ENCODE measurements at regions not wholly inside any gene's neighbourhood (a gene's known extent, or its start where the extent isn't known, plus 50 kb on each side); places are given as distances from the start of the nearest gene placed in this dataset.
"Not testable (repeated sequence)": the region's sequence is repeated elsewhere in the genome, so short reads cannot be mapped to it uniquely, and the experiment has no call there.

DNA sequence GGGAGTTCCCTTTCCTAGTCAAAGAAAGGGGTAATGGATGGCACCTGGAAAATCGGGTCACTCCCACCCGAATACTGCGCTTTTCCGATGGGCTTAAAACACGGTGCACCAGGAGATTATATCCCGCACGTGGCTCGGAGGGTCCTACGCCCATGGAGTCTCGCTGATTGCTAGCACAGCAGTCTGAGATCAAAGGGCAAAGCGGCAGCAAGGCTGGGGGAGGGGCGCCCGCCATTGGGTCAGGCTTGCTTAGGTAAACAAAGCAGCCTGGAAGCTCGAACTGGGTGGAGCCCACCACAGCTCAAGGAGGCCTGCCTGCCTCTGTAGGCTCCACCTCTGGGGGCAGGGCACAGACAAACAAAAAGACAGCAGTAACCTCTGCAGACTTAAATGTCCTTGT is 683.3 kb upstream of the MIR17HG start:
- POLR2A ChIA-PET (ENCODE audit: unreplicated experiment); H2BK120ac ChIP-seq (ENCODE audit: low read depth, low read length): not testable (repeated sequence)
- WGBS, 2 experiments (ENCODE audit: extremely low coverage in 2 of 2, insufficient read length in 1 of 2): 93% methylated on average over 6 of the region's 14 CpGs; no CpG with 5 or more reads in 1 of the 2 experiments

More for the DNA sequence above, 683.3 kb upstream of the MIR17HG start:
- in situ Hi-C loops (cut with MboI; ENCODE audit: low sequenced_read_pairs); H2BK20ac ChIP-seq (ENCODE audit: low read depth, low read length); H3K4ac ChIP-seq (ENCODE audit: low read depth, low read length); BruUV-seq (replicated peaks); H3K79me1 ChIP-seq (ENCODE audit: low read depth in 1 of 2, low read length in 2 of 2); DNase-seq; dilution Hi-C loops (cut with HindIII; ENCODE audit: low sequenced_read_pairs, unreplicated experiment); H3K14ac ChIP-seq (replicated peaks; ENCODE audit: low read depth, low read length); H2AFZ ChIP-seq (replicated peaks; ENCODE audit: low read length, poor library complexity); intact Hi-C loops (cut with micrococcal nuclease); H3K4me3 ChIP-seq (ENCODE audit: insufficient read depth, low read depth, low read length); H2AK5ac ChIP-seq (ENCODE audit: low read depth, low read length); H3K4me2 ChIP-seq (ENCODE audit: low read depth, low read length); H3K9me3 ChIP-seq (ENCODE audit: control insufficient read depth, insufficient read depth, low read length); H4K5ac ChIP-seq (ENCODE audit: low read depth, low read length); H3K9me1 ChIP-seq (ENCODE audit: insufficient read depth, low read length); H3K9ac ChIP-seq (ENCODE audit: low read depth, low read length); H3K27me3 ChIP-seq (ENCODE audit: control insufficient read depth, insufficient read depth, low read length); H2AK9ac ChIP-seq (replicated peaks; ENCODE audit: low read depth, low read length, poor library complexity); H3K56ac ChIP-seq (ENCODE audit: extremely low read depth, insufficient read depth, low read length); H4K20me1 ChIP-seq (ENCODE audit: insufficient read depth, low read length); CTCF ChIA-PET; H2BK15ac ChIP-seq (ENCODE audit: low read depth, low read length); H2BK5ac ChIP-seq (ENCODE audit: low read depth, low read length, poor library complexity, severe bottlenecking); ATAC-seq (ENCODE audit: low read depth); H4K8ac ChIP-seq (ENCODE audit: low read depth in 2 of 2, low read length in 2 of 2); H3K23ac ChIP-seq (ENCODE audit: low read depth, low read length); H3K27ac ChIP-seq (ENCODE audit: insufficient read depth, low read length); H4K91ac ChIP-seq (ENCODE audit: insufficient read depth, low read depth, low read length); H3K18ac ChIP-seq (ENCODE audit: low read depth, low read length); H3K36me3 ChIP-seq (ENCODE audit: control insufficient read depth, insufficient read depth, low read length); H3K4me1 ChIP-seq (ENCODE audit: control insufficient read depth, insufficient read depth, low read length): not testable (repeated sequence)

All from IMR-90 (cell line).